Heart right ventricle (tissue), 16 donors: ENCODE measurements at regions not wholly inside any gene's neighbourhood (a gene's known extent, or its start where the extent isn't known, plus 50 kb on each side); places are given as distances from the start of the nearest gene placed in this dataset.

Experiments
- ATAC-seq, 8 donors: fragments of 200-7000 bp; cut with Tn5 transposase; one replicate each; pipeline ENCODE4 v1.9.1; 2020; ENCODE audit warnings: mild to moderate bottlenecking in 8 of 8, moderate library complexity in 8 of 8, moderate number of reproducible peaks in 1 of 8
- DNase-seq, 2 donors: peaks; one replicate each; pipeline ENCODE4 v3.0.0-alpha.2; 2020
- H3K27ac ChIP-seq, 10 donors: fragments of 200-600 bp; sonication (generic) in 2 of 10; one replicate each; pipeline versions ENCODE4 v1.5.0 to v1.8.0; 2020 to 2022; ENCODE audit warnings: mild to moderate bottlenecking in 3 of 10
- H3K27me3 ChIP-seq, 7 donors: fragments of 200-600 bp; one replicate each; pipeline ENCODE4 v1.8.0; 2021 to 2022; ENCODE audit warnings: mild to moderate bottlenecking in 2 of 7
- H3K36me3 ChIP-seq, 9 donors: fragments of 200-600 bp; sonication (generic) in 1 of 9; one replicate each; pipeline versions ENCODE4 v1.5.0 to v1.8.0; 2020 to 2022; ENCODE audit warnings: mild to moderate bottlenecking in 2 of 9
- H3K4me1 ChIP-seq, 9 donors: fragments of 200-600 bp; sonication (generic) in 1 of 9; one replicate each; pipeline versions ENCODE4 v1.5.0 to v1.8.0; 2020 to 2022; ENCODE audit warnings: mild to moderate bottlenecking in 4 of 9
- H3K4me3 ChIP-seq, 10 donors: fragments of 200-600 bp; sonication (generic) in 2 of 10; one replicate each; pipeline versions ENCODE4 v1.5.0 to v1.8.0; 2020 to 2022; ENCODE audit warnings: mild to moderate bottlenecking in 7 of 10, moderate library complexity in 2 of 10
- H3K9me3 ChIP-seq, 11 donors: fragments of 200-600 bp in 10 of 11; sonication (generic) in 2 of 11; one replicate each; pipeline versions ENCODE4 v1.5.0 to v1.8.0; 2013 to 2022; ENCODE audit warnings: mild to moderate bottlenecking in 2 of 11, control low read depth in 1 of 11, moderate library complexity in 1 of 11
- CTCF ChIP-seq, 9 donors: fragments of 200-600 bp; sonication (generic) in 2 of 9; IDR thresholded peaks; one replicate each; pipeline versions ENCODE4 v1.5.0 to v1.8.0; 2021 to 2022; ENCODE audit warnings: antibody characterized with exemption in 9 of 9, mild to moderate bottlenecking in 5 of 9, moderate library complexity in 1 of 9
- WGBS, 2 donors: extraction: QIAGEN DNeasy Blood & Tissue Kit; methylation state at CpG; one replicate each; pipeline ENCODE4 v1.1.7; 2013; ENCODE audit warnings: inconsistent platforms in 1 of 2; 5-methylcytosine and 5-hydroxymethylcytosine counted together
- intact Hi-C, 10 donors: fragments of 100-400 bp; cut with DNase I; formaldehyde crosslinking; loops; one replicate each; pipeline versions ENCODE4 v1.11.1 to v1.14.2; 2022
- donor health status: Arrhythmogenic right ventricular cardiomyopathy.
- donor health status: ischemic (EF 13 %, LVEDD 7.1; RV severe dilation, severe dysfunction).
- donor health status: healthy with polysubstance abuse.
- donor health status: DM: no; HTN: yes; CAD: no.
- donor health status: DM: no; HTN: no; CAD: no.
- donor health status: ischemic (EF 25% LVEDD 6.9; RV normal size, moderate dysfunction).
- donor health status: ischemic (EF 25% LVEDD 5.7; RV mildly dilated, moderate dysfunction).
- donor health status: healthy.
- donor health status: DM: yes; HTN: yes; CAD: no.
- donor health status: Ischemic cardiomyopathy.
- donor health status: ischemic (EF 35%, LVEDD 5.7; RV mildly dilated, moderate dysfunction).
- donor health status: nonischemic (EF 11% LVEDD 7.7; RV severe dilation, severe dysfunction).
- donor health status: DM: yes; HTN: yes; CAD: no.
- donor health status: PGD.
- donor health status: ischemic (EF 29% LVEDD 5.4; RV normal size, mild dysfunction).
- donor health status: nonischemic (EF 23%, LVEDD 6.1; RV moderate dilation, normal function).

- H3K36me3 ChIP-seq: no peaks in the 10 kb centered on the region
- H3K4me1 ChIP-seq: no peaks in the 10 kb centered on the region
- TF ChIP-seq CTCF (IDR thresholded peaks at IDR 0.05): no peak
- no peak for DNase-seq
- no peak overlapping the region for H3K27ac ChIP-seq
- peaks cover 0 to 5% (median 0%) of the 10 kb centered on the region in 11 donors for H3K9me3 ChIP-seq
- intact Hi-C loops: no loop called here
- H3K4me3 ChIP-seq: no peak overlapping the region
- no peak for ATAC-seq
- H3K27me3 ChIP-seq: peaks cover 0 to 22% (median 5%) of the 10 kb centered on the region in 7 donors
- 75 to 83% methylated on average over 11 of the region's 11 CpGs for WGBS, 2 donors
Observed at GRCh38 chr1:4129693-4130092, 229.6 kb upstream of the C1orf174 start.

GRCh38 chr1:4130096-4130495, 230.0 kb upstream of the C1orf174 start:
- ATAC-seq (no peak), DNase-seq (no peak)
- H3K9me3 ChIP-seq: peaks cover 0 to 5% (median 0%) of the 10 kb centered on the region in 11 donors
- WGBS, 2 donors: 54 to 78% methylated on average over 6 of the region's 6 CpGs
- no peak overlapping the region for H3K27ac ChIP-seq
- intact Hi-C loops: no loop called here
- no peak for TF ChIP-seq CTCF (IDR thresholded peaks at IDR 0.05)
- no peaks in the 10 kb centered on the region for H3K4me1 ChIP-seq
- no peaks in the 10 kb centered on the region for H3K36me3 ChIP-seq
- H3K27me3 ChIP-seq: peaks cover 0 to 22% (median 5%) of the 10 kb centered on the region in 7 donors
- H3K4me3 ChIP-seq: no peak overlapping the region

- DNase-seq (no peak), ATAC-seq (no peak)
- Histone ChIP-seq H3K4me3 (no peak overlapping the region), H3K36me3 (no peaks in the 10 kb centered on the region), H3K27ac (no peak overlapping the region), H3K4me1 (no peaks in the 10 kb centered on the region), H3K9me3 (peaks cover 0 to 9% (median 0%) of the 10 kb centered on the region in 11 donors), H3K27me3 (peaks cover 0 to 19% (median 5%) of the 10 kb centered on the region in 7 donors)
- intact Hi-C loops: no loop called here
- TF ChIP-seq CTCF (IDR thresholded peaks at IDR 0.05): no peak
- 62 to 72% methylated on average over 5 of the region's 5 CpGs for WGBS, 2 donors
Observed at GRCh38 chr1:4131734-4132133, 231.7 kb upstream of the C1orf174 start.

- Histone ChIP-seq H3K4me3 (no peak overlapping the region), H3K27ac (no peak overlapping the region), H3K9me3 (peaks cover 0 to 13% (median 0%) of the 10 kb centered on the region in 11 donors), H3K4me1 (no peaks in the 10 kb centered on the region), H3K27me3 (peaks cover 0 to 19% (median 5%) of the 10 kb centered on the region in 7 donors), H3K36me3 (no peaks in the 10 kb centered on the region)
- intact Hi-C loops: no loop called here
- DNase-seq (no peak), ATAC-seq (no peak)
- 78 to 85% methylated on average over 53 of the region's 53 CpGs for WGBS, 2 donors
- no peak for TF ChIP-seq CTCF (IDR thresholded peaks at IDR 0.05)
Observed at GRCh38 chr1:4132352-4133296, 232.6 kb upstream of the C1orf174 start.
